GM18870 (cell line): ENCODE measurements at regions not wholly inside any gene's neighbourhood (a gene's known extent, or its start where the extent isn't known, plus 50 kb on each side); places are given as distances from the start of the nearest gene placed in this dataset.

Source experiments
- ATAC-seq: cut with Tn5 transposase; IDR thresholded peaks from one replicate; pipeline ENCODE4 v1.9.1; 2021; ENCODE audit warnings: moderate library complexity; ENCODE audit not compliant: unreplicated experiment

DNA sequence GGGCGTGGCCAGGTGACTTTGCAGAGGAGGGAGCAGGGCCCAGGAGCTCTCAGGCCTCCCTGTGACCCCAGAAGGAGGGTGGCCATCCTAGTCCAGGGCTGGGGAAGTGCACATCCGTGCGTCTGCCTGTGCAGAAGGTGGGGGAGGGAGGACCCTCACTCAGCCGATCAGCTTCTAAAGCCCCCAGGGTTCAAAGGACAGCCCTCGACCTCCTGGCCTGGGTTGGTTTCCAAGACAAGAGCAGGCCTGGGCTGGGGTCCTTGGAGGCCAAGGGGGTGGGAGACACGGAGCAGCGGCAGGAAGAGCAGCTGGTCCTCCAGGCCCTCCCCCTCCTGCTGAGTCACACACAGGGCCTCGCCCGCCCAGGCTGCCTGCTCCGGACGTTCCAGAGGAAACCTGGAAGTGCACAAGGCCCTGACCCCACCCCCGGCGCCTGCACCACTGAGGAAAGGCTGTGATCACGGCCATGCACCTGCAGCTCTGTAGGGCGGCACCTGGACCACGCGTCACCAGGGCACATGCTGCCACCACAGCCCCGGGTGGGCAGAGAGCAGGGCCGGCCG, 67.1 kb upstream of the ZNF469 start:
- ATAC-seq: no peak

DNA sequence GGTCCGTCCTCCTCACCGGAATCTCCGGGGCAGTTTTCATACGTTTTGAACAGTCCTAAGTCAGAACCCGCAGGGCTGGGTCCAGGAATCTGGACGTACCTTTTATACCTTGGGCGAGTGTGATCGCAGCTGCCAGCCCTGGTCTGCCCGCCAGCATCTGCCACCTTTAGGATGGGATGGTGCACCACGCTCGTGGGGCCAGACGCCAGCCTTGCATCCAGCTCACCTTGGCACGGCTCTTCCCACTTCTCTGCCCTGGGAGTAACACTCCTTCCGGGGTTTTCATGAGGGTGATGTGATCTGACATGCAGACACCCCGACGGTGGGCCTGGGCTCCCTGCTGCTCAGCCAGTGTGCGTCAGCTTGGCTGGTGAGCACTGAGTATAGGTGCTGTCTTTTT, 66.6 kb upstream of the ZNF469 start:
- no peak for ATAC-seq

DNA sequence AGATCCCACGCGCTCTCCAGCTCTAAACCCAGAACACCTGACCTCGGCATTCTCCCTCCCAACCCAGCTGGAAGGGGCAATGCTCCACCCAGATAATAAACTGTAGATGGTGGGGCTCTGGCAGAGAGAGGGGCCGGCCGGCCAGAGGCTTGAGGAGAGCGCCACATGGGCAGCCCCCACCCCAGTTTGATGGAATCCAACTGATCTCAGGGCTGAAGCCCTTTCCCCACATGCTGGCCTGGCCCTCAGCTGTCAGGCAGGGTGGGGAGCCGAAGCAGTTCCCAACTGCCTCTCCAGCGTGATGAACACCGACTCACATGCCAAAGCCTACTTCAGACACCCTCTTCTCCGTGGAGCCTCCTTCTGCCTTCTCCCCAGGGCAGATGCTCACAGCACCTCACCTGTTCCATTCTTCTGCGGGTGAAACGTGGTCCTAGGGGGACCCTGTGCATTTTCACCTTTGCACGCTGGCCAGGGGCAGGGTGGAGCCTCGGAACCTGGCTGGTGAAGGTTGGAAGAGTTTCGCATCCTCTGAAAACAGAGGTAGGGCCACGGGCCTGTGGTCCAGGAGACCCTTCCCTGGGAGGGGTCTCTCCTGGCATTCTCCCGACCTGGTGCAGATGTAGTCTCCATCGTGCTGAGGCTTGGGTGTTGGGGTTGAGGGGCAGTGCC, 65.7 kb upstream of the ZNF469 start:
- ATAC-seq: no peak

DNA sequence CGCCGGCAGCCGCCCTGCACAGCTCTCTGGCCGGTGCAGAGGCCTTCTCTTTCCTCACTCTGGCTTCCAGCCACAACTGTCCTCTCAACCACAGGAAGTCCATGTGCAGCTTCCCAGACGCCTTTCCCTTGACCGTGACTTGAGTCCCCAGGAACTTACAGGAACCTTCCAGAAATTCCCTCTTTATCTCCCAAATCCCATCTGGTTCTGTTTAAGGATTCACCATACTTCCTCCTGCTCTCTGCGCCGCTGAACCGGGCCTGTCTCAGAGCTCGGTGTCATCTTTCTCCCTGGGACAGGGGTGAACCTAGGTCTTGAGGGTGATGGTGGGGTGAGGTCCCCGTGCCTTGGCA, 65.2 kb upstream of the ZNF469 start:
- ATAC-seq: no peak

DNA sequence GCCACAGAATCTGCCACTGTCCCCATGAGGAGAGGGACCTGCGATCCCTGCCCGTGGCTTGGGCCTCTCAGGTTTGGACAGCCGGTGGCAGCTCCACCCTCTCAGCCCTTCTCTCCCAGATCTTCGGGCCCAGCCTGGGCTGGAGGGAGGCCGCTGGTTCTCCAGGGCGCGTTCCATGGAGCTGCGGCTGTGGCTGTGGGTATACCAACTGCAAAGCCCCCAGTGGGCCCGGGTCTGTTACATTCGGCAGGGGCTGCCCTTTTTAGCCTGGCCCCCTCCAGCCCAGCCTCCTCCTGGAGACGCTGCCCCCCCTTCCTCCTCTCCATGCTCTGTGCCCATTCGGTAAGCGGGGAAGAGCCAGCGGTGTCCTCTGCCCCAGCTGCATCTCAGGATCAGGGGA, 64.7 kb upstream of the ZNF469 start:
- no peak for ATAC-seq

DNA sequence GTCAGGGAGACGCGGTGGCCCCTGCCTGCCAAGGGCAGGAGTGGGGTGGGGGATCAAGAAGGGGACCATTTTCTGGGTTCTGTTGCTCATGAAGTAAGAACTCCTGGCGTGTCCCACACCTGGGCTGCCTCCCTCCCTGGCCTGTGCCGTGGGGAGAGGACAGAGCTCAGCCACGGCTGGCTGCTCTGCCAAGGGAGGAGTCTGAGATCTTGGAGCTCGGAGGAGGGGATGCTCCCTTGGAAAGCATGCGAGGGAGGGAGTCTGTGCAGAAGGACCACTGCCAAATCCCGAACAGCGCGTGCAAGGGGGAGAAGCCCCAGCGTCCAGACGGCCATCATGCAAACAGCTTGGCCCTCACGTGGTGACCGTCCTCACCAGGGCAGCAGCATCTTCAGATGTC, 64.2 kb upstream of the ZNF469 start:
- ATAC-seq: no peak

DNA sequence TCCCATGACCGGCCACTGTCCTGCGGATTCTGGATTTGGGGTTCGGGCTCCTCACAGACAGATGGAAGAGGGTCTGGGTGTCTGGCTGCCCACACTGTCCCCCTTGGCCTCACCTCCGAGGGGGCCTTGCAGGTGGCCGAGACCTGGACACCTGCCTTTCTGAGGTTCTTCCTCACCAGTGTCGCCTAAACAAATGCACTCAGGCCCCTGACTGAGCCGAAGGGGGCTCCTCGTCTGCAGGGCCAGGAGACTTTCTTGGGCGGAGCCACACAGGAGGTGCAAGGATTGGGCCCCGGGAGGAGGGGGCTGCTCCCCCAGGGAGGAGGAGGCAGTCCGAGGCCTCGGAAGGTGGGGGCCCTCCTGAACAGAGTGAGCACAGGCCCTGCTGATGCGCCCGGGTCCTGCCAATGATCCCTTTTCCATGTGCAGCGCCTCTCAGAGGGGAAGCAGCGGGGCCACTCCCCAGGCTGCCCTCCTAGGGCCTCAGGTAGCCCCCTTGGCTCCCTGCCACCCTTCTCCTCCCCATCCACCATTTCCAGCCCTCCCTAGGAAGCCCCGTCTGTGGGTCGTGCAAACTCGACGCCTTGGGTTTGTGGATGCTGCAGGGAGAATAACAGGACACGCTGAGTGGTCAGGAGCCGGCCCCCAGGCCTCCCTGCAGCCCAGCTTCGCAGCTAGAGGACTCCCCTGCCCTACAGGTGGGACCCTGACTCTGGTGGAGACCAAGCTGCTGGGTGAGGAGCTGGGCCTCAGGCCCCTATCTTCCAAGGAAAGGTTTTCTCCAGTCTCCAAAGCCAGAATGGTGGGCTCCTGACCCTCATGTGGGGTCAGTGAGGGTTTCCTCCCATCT, 63.4 kb upstream of the ZNF469 start:
- ATAC-seq: no peak

DNA sequence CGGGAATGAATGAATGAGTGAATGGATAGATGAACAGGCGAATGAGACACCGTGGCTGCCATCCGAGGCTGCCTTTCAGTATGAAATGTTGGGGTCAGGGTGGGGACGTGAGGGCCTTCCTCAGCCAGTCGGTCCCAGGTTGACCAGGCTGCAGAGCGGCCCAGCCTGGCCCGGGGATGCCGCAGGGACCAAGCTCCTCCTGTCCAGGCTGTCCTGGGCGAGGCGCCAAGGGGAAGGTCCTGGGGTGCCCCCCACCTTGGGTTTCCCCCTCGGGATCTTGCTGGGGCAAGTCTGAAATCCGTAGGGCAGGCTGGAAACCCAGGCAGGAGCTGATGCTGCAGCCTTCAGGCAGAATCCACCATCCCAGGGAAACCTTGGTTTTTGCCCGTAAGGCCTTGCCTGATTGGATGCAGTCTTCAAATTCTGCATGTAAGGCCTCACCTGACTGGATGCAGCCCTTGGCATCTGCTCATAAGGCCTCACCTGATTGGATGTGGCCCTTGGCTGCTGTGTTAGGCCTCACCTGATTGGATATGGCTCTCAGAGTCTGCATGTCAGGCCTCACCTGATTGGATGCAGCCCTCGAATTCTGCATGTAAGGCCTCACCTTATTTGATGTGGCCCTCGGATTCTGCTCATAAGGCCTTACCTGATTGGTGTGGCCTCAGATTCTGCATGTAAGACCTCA, 61.7 kb upstream of the ZNF469 start:
- no peak for ATAC-seq

DNA sequence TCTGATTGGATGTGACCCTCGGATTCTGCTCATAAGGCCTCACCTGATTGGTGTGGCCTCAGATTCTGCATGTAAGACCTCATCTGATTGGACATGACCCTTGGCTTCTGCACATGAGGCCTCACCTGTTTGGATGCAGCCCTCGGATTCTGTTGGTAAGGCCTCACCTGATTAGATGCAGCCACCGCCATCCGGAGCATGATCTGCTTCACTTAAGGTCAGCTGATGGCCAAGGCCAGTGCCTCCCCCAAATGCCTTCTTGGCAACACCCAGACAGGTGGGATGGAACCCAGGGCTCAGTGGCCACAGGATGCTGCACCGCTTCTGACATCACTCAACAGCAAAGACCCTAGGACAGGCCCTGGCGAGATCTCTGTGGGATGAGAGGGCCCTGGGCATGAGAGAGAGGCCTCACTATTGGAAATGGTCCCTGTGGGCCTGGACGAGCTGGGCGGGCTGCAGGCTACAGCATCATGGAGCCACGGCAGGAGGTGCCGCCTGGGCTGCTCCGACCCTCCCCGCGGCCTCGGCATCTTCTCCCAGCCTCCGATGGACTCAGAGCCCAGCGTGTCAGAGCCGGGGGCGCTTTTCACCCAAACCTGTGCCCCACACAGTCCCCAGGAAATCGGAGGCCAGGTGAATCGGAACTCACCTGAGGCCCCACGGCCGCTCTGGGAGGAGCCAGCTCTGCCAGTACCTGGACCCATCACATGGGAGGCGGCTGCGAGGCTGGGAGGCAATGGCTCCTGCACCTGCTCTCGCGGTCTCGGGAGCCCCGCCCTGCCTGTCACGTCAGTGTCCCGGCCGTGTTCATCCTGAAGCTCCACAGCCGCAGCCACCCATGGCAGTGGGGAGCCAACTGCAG, 60.9 kb upstream of the ZNF469 start:
- ATAC-seq: no peak

DNA sequence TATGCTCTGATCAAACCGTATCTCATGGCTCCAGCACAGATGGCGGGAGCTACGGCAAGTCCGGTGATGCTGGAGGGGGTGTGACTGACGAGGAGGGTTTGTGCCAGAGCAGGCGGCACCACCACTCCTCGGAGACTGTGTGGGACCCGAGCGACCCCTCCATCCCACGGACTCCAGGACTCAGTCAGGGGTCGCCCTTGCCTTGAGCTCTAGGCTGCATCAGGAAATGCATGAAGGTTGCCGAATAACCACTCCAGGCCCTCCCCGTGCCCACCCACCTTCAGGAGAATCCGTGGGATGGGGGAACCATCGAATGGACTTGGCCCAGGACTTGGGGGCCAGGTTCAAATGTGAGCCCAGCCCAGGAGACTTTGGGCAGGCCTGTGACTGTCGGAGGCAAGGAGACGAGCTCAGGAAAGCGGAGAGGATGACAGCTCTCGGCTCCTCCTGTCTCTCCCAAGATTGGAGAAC, 60.2 kb upstream of the ZNF469 start:
- no peak for ATAC-seq

DNA sequence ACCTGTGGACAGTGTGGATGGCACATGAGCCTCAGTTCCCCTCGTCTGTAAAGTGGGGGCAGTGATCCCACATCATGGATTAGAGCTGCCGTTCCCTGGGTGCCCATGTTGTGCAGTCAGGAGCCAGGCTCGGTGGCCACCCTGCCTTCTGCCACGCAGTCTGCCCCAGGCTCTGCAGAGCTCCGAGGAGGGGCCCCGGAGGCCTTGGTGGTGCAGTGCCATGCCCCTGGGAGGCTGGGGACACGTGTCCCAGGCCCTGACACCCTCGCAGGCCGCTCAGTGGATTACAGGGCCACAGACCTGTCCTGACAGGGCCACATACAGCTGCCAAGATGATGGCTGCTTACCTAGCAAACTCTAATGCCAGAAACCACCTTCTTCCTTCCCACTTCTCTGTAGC, 59.7 kb upstream of the ZNF469 start:
- no peak for ATAC-seq

DNA sequence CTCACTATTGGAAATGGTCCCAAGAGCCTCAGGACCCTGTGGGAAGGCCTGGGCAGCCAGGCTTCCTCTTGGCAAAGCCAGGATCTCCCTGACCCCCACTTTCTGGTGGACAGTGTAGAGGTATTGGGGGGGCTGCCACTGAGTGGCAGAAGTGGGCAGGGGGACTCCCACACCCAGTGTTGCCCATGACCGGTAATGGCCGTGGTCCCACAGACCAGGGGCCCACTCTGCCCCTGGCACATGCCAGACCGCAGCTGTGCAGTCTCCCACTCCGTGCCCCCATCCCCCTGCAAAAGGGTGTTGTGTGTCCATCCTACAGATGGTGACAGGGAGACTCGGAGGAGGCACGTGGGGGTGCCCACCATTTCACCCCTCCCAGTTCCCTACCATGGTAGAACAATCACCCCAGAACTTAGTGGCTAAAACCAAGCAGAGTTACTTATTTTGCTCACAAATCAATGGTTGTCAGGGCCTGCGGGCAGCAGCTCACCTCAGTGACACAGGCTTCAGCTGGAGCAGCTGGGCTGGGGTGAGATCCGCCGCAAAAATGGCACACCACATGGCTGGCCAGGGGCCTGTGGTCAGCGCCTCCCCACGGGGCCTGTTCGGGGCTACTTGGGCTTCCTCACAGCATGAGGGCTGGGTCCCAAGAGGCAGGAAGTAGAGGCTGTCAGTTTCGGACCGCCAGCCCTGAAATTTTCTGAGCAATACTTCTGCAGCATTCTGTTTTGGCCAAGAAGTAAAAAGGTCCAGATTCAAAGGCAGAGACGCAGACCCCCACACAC, 59.0 kb upstream of the ZNF469 start:
- ATAC-seq: no peak

DNA sequence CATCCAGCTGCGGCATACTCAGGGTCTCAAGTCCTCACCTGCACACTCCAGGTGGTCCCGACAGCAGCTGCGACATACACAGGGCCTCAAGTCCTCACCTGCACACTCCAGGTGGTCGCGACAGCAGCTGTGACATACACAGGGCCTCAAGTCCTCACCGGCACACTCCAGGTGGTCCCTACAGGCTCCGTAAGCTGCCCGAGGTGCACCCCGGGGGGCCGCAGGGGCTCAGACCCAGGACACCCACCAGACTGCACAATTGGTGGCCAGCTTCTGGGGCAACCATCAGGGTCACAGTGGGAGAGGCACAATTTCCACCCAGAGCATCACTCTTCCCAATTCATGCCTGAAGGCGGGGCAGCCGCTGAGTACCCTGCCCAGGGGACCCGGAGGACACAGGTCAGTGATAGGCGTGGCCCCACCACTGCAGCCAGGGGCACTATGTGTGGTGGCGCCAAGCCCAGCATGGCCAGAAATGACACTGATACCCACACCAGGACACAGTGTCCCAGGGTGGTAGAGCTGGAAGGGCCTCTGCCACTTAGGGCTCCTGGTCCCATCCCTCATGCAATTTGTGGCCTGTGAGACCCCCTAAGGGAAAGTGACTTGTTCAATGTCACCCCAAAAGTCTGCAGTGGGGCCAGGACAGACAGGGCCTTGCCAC, 57.5 kb upstream of the ZNF469 start:
- no peak for ATAC-seq

DNA sequence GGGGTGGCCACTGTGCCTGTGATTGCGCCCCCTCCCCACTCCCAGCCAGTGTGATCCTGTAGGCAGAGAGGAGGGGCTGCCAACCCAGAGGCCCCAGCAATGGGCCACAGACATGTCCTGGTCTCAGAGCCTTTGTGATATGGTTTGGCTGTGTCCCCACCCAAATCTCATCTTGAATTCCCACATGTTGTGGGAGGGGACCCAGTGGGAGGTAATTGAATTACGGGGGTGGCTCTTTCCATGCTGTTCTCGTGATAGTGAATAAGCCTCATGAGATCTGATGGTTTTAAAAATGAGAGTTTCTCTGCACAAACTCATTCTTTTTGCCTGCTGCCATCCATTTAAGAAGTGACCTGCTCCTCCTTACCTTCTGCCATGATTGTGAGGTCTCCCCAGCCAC, 56.8 kb upstream of the ZNF469 start:
- no peak for ATAC-seq

DNA sequence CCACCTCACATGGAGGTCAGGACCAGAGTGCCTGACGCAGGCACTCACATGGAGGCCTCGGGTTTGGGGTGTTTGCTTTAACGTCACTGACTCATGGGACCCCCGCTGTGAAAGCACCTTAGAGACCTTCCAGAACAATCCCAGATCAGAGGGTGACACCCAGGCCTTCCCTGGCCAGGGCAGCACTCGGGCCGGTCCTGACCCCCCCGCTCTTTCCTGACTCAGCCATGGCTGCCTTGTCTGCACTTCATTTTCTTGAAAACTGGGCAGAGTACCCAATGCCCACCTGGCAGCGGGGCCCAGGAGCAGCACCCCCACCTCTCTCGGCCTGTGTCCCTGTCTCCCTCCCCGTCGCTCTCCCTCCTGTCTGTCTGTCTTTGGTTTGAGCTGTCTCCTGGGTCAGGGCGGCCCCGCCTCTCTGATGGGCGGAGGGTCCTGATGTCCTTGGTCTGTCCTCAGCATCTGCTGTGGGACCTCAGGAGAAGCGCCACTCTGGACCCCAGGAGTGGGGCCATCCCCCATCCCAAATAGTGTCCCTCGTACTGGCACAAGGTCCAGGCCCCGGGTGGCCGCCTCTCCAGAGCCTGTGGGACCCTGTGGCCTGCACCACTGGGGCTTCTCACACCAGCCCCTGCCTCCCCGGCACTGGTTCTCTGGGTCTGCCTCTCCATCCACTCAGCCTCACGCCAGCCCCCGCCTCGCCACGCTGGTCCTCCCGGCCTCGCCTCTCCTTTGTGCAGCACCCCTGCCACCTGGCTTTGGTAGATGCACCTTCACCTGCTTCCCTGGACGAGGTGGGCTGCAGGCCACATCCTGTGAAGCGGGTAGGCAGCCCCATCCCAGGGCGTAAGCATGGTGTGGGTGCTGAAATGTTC, 55.9 kb upstream of the ZNF469 start:
- ATAC-seq: no peak

DNA sequence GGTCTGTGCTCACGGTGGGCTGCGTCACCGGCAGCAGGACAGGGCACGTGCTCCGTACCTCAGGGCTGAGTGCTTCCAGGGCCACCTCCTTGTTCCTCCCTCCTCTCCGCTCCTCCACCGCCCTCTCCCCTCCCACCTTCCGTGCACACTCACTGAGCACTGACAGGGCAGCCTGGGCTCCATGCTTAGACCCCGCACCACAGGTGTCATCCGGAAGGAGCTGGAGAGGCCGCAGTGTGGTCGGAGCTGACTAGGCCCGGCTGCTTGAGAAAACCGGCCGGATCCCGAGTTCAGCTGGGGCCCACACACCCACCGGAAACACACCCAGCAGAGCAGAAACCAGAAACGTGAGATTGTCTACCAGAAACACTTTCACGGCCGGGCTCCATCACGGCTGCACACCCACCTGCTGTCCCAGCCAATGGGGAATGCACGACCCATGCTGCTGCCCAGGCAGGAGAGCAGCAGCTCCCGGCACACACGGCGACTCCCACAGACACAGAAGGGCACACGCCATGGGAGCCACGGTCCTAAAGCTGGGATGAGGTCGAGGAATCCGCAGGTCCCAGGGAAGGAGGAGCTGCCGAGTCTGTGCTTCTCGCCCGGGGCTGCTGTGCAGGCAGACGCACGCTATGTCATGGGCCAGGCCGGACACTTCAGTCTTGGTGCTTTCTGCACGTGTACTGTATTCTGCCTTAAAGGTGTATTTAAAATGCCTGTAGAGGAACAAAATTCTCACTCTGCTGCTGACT, 55.0 kb upstream of the ZNF469 start:
- no peak for ATAC-seq

DNA sequence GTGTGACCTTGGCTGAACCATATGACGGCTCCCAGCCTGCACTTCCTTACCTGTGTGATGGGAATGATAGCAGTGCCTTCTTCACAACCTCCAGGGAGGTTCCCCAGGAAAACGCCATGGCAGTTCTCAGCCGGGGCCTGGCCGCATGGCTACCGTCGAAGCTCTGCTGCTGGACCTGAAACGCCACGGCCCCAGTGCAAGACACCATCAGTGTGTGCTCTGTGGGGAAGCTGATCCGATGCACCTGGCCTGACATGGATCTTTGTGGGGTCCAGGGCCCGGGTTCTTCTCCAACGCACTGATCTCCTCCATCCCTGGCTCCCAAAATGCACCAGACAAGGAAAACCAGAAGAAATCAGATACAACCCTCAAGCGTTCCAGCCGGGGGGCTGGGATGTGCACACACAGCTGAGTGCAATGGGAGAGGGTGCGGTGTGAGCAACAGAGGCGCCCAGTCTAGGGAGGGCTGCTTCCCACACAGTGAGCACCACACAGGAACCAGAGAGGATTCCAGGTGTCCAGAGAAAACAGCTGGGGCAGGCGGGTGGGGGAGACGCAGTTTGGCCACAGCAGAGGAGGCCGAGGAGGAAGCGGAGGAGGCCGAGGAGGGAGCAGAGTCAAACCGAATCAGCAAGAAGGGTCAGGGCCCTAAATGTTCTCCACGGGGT, 54.3 kb upstream of the ZNF469 start:
- ATAC-seq: no peak
